Neural progenitor cell (in vitro differentiated cells): ENCODE measurements at regions not wholly inside any gene's neighbourhood (a gene's known extent, or its start where the extent isn't known, plus 50 kb on each side); places are given as distances from the start of the nearest gene placed in this dataset.
A peak's percentile ranks its signal among the peaks of the same experiment; 100 is the strongest.

Source experiments
- DNase-seq: peaks from one replicate; pipeline ENCODE4 v3.0.0-alpha.2; 2016; ENCODE audit warnings: low spot score
- H2AFZ ChIP-seq: fragments of 200-600 bp; sonication (generic); replicated peaks from 2 replicates; pipeline ENCODE4 v1.6.1; 2016; ENCODE audit warnings: antibody characterized with exemption
- H3F3A ChIP-seq: fragments of 200-600 bp; sonication (generic); 2 replicates; pipeline ENCODE4 v1.6.1; 2016; ENCODE audit warnings: antibody characterized with exemption, low read depth
- H3K27ac ChIP-seq: fragments of 200-600 bp; sonication (generic); 2 replicates; pipeline ENCODE4 v1.5.1; 2016; ENCODE audit warnings: mild to moderate bottlenecking
- H3K27me3 ChIP-seq: fragments of 200-600 bp; sonication (generic); 2 replicates; pipeline ENCODE4 v1.6.1; 2016; ENCODE audit warnings: mild to moderate bottlenecking, moderate library complexity
- H3K36me3 ChIP-seq: fragments of 200-600 bp; sonication (generic); 2 replicates; pipeline ENCODE4 v1.5.1; 2016
- H3K4me1 ChIP-seq: fragments of 200-600 bp; sonication (generic); 2 replicates; pipeline ENCODE4 v1.6.1; 2016; ENCODE audit warnings: mixed run types
- H3K4me2 ChIP-seq: fragments of 200-600 bp; sonication (generic); 2 replicates; pipeline ENCODE4 v1.6.1; 2016
- H3K4me3 ChIP-seq: fragments of 200-600 bp; sonication (generic); 2 replicates; pipeline ENCODE4 v1.5.1; 2016
- H3K79me2 ChIP-seq: fragments of 200-600 bp; sonication (generic); 2 replicates; pipeline ENCODE4 v1.6.1; 2016; ENCODE audit warnings: low read depth
- H3K9ac ChIP-seq: fragments of 200-600 bp; sonication (generic); 2 replicates; pipeline ENCODE4 v1.6.1; 2016
- H3K9me3 ChIP-seq: fragments of 200-600 bp; sonication (generic); 2 replicates; pipeline ENCODE4 v1.5.1; 2016; ENCODE audit warnings: low read depth
- H4K20me1 ChIP-seq: fragments of 200-600 bp; sonication (generic); 2 replicates; pipeline ENCODE4 v1.6.1; 2016; ENCODE audit warnings: low read depth
- H3K27ac Mint-ChIP-seq: 3 replicates; pipeline ENCODE4 v1.8.0; 2021; ENCODE audit warnings: mixed read lengths
- H3K27me3 Mint-ChIP-seq: 2 replicates; pipeline ENCODE4 v1.8.0; 2022; ENCODE audit warnings: low read depth, mild to moderate bottlenecking, inconsistent platforms, moderate library complexity, mixed read lengths; ENCODE audit not compliant: insufficient read depth
- H3K36me3 Mint-ChIP-seq: 3 replicates; pipeline ENCODE4 v1.8.0; 2021; ENCODE audit warnings: mixed read lengths
- H3K4me1 Mint-ChIP-seq: 3 replicates; pipeline ENCODE4 v1.8.0; 2021; ENCODE audit warnings: mixed read lengths
- H3K4me3 Mint-ChIP-seq: 3 replicates; pipeline ENCODE4 v1.8.0; 2021; ENCODE audit warnings: mild to moderate bottlenecking, moderate library complexity, mixed read lengths
- H3K9me3 Mint-ChIP-seq: 3 replicates; pipeline ENCODE4 v1.8.0; 2020; ENCODE audit warnings: mixed read lengths
- CTCF ChIP-seq: fragments of 200-600 bp; sonication (generic); IDR thresholded peaks from 2 replicates; pipeline ENCODE4 v1.5.1; 2017; ENCODE audit warnings: antibody characterized with exemption, mild to moderate bottlenecking
- EZH2 ChIP-seq: fragments of 200-600 bp; sonication (generic); IDR thresholded peaks from 2 replicates; pipeline ENCODE4 v1.6.1; 2017; ENCODE audit warnings: antibody characterized with exemption, mild to moderate bottlenecking, moderate library complexity
- EZH2phosphoT487 ChIP-seq: fragments of 200-600 bp; sonication (generic); IDR thresholded peaks from 2 replicates; pipeline ENCODE4 v1.6.1; 2017; ENCODE audit warnings: antibody characterized with exemption

- Mint-ChIP-seq H3K36me3 (no peaks in the 10 kb centered on the region), H3K27me3 (no peaks in the 10 kb centered on the region), H3K27ac (peak overlapping the region; percentile 25), H3K4me1 (peaks cover 40% of the 10 kb centered on the region), H3K4me3 (no peak overlapping the region), H3K9me3 (no peaks in the 10 kb centered on the region)
- no peak overlapping the region for H3K9ac ChIP-seq
- H3K4me1 ChIP-seq = peaks cover 38% of the 10 kb centered on the region
- no peaks in the 10 kb centered on the region for H3K9me3 ChIP-seq
- H3K36me3 ChIP-seq = no peaks in the 10 kb centered on the region
- no peaks in the 10 kb centered on the region for H3K27me3 ChIP-seq
- no peak overlapping the region for H3K27ac ChIP-seq
- H3F3A ChIP-seq = peaks cover 20% of the 10 kb centered on the region
- H4K20me1 ChIP-seq = no peaks in the 10 kb centered on the region
- DNase-seq = no peak
- H2AFZ ChIP-seq = no peak overlapping the region
- H3K4me2 ChIP-seq = no peak overlapping the region
- no peak for TF ChIP-seq EZH2phosphoT487
- no peak for TF ChIP-seq EZH2
- TF ChIP-seq CTCF = no peak
- no peak overlapping the region for H3K4me3 ChIP-seq
- no peaks in the 10 kb centered on the region for H3K79me2 ChIP-seq
Observed at GRCh38 chr2:217047209-217047608, 187.3 kb upstream of the TNP1 start.

GRCh38 chr2:217045700-217046475 lies 186.0 kb upstream of the TNP1 start:
- no peak overlapping the region for H3K9ac ChIP-seq
- TF ChIP-seq EZH2phosphoT487 (no peak), EZH2 (no peak), CTCF (no peak)
- Mint-ChIP-seq H3K27me3 (peaks cover 2% of the 10 kb centered on the region), H3K27ac (peak overlapping the region; percentile 43), H3K9me3 (no peaks in the 10 kb centered on the region), H3K4me3 (no peak overlapping the region), H3K4me1 (peaks cover 34% of the 10 kb centered on the region), H3K36me3 (no peaks in the 10 kb centered on the region)
- H3K36me3 ChIP-seq = no peaks in the 10 kb centered on the region
- H4K20me1 ChIP-seq = no peaks in the 10 kb centered on the region
- H3K79me2 ChIP-seq = no peaks in the 10 kb centered on the region
- peaks cover 20% of the 10 kb centered on the region for H3F3A ChIP-seq
- DNase-seq = no peak
- H3K4me1 ChIP-seq = peaks cover 36% of the 10 kb centered on the region
- peak overlapping the region; percentile 3 for H2AFZ ChIP-seq
- H3K27me3 ChIP-seq = no peaks in the 10 kb centered on the region
- H3K9me3 ChIP-seq = no peaks in the 10 kb centered on the region
- no peak overlapping the region for H3K4me3 ChIP-seq
- H3K27ac ChIP-seq = no peak overlapping the region
- H3K4me2 ChIP-seq = no peak overlapping the region

- Mint-ChIP-seq H3K27ac (no peak overlapping the region), H3K27me3 (peaks cover 6% of the 10 kb centered on the region), H3K4me3 (no peak overlapping the region), H3K36me3 (no peaks in the 10 kb centered on the region), H3K9me3 (no peaks in the 10 kb centered on the region), H3K4me1 (peaks cover 6% of the 10 kb centered on the region)
- Histone ChIP-seq H3K4me1 (no peaks in the 10 kb centered on the region), H4K20me1 (no peaks in the 10 kb centered on the region), H3K9ac (no peak overlapping the region), H3K9me3 (no peaks in the 10 kb centered on the region), H3K27me3 (no peaks in the 10 kb centered on the region), H3K79me2 (no peaks in the 10 kb centered on the region), H2AFZ (no peak overlapping the region), H3K36me3 (no peaks in the 10 kb centered on the region), H3F3A (no peaks in the 10 kb centered on the region), H3K27ac (no peak overlapping the region), H3K4me3 (no peak overlapping the region), H3K4me2 (no peak overlapping the region)
- no peak for DNase-seq
- no peak for TF ChIP-seq EZH2phosphoT487
- no peak for TF ChIP-seq CTCF
- TF ChIP-seq EZH2 = no peak
Observed at GRCh38 chr2:217040099-217040498, 180.2 kb upstream of the TNP1 start.
